Chondrocyte (in vitro differentiated cells): ENCODE measurements at regions not wholly inside any gene's neighbourhood (a gene's known extent, or its start where the extent isn't known, plus 50 kb on each side); places are given as distances from the start of the nearest gene placed in this dataset.
A peak's percentile ranks its signal among the peaks of the same experiment; 100 is the strongest.

Source experiments
- DNase-seq: peaks from one replicate; pipeline ENCODE4 v3.0.0; 2021; ENCODE audit warnings: mixed read lengths, low spot score
- H3K27ac Mint-ChIP-seq: one replicate; pipeline ENCODE4 v1.8.0; 2021; ENCODE audit warnings: mild to moderate bottlenecking, moderate library complexity, mixed read lengths; ENCODE audit not compliant: unreplicated experiment
- H3K27me3 Mint-ChIP-seq: 2 replicates; pipeline ENCODE4 v1.8.0; 2021; ENCODE audit warnings: low read depth, mixed read lengths
- H3K36me3 Mint-ChIP-seq: 2 replicates; pipeline ENCODE4 v1.8.0; 2021; ENCODE audit warnings: low read depth, mixed read lengths
- H3K4me1 Mint-ChIP-seq: 2 replicates; pipeline ENCODE4 v1.8.0; 2021; ENCODE audit warnings: low read depth, mild to moderate bottlenecking, mixed read lengths
- H3K4me3 Mint-ChIP-seq: one replicate; pipeline ENCODE4 v1.8.0; 2021; ENCODE audit warnings: mild to moderate bottlenecking, moderate library complexity, mixed read lengths; ENCODE audit not compliant: unreplicated experiment
- H3K9me3 Mint-ChIP-seq: 2 replicates; pipeline ENCODE4 v1.8.0; 2021; ENCODE audit warnings: low read depth, mixed read lengths
- CTCF ChIP-seq: fragments of 200-600 bp; sonication (generic); IDR thresholded peaks from 2 replicates; pipeline ENCODE4 v1.5.0; 2021; ENCODE audit warnings: antibody characterized with exemption, mild to moderate bottlenecking, moderate library complexity

GRCh38 chr3:176587089-176587488 lies 610.2 kb downstream of the TBL1XR1 start:
- H3K36me3 Mint-ChIP-seq, result no peaks in the 10 kb centered on the region
- H3K27me3 Mint-ChIP-seq, result no peaks in the 10 kb centered on the region
- TF ChIP-seq CTCF, result no peak
- H3K9me3 Mint-ChIP-seq, result no peaks in the 10 kb centered on the region
- peaks cover 7% of the 10 kb centered on the region for H3K4me1 Mint-ChIP-seq
- no peak for DNase-seq
- no peak overlapping the region for H3K4me3 Mint-ChIP-seq
- no peak overlapping the region for H3K27ac Mint-ChIP-seq

- no peak overlapping the region for H3K4me3 Mint-ChIP-seq
- peak overlapping the region; percentile 8 for H3K27ac Mint-ChIP-seq
- DNase-seq, result no peak
- H3K36me3 Mint-ChIP-seq, result no peaks in the 10 kb centered on the region
- no peaks in the 10 kb centered on the region for H3K9me3 Mint-ChIP-seq
- H3K27me3 Mint-ChIP-seq, result no peaks in the 10 kb centered on the region
- no peak for TF ChIP-seq CTCF
- peaks cover 7% of the 10 kb centered on the region for H3K4me1 Mint-ChIP-seq
Observed at GRCh38 chr3:176584413-176585176, 612.7 kb downstream of the TBL1XR1 start.

DNA sequence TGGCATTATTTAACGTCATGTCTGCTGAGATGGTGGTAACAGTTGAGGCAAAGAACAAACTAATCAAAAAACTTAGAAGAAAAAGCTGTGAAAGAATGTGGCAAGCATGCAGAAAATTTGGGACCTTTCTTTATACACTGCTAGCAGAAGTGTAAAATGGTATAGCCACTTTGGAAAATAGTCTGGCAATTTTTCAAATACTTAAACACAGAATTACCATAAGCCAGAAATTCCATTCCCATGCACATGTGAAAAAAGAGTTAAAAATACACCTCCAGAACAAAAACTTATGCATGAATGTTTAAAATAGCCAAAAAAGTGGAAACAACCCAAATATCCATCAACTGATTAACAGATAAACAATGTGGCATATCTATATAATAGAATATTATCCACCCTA lies 613.3 kb downstream of the TBL1XR1 start:
- H3K4me1 Mint-ChIP-seq, result peaks cover 7% of the 10 kb centered on the region
- DNase-seq, result no peak
- no peaks in the 10 kb centered on the region for H3K9me3 Mint-ChIP-seq
- H3K36me3 Mint-ChIP-seq, result no peaks in the 10 kb centered on the region
- no peaks in the 10 kb centered on the region for H3K27me3 Mint-ChIP-seq
- no peak overlapping the region for H3K4me3 Mint-ChIP-seq
- no peak for TF ChIP-seq CTCF
- H3K27ac Mint-ChIP-seq, result no peak overlapping the region

- no peak overlapping the region for H3K27ac Mint-ChIP-seq
- TF ChIP-seq CTCF, result no peak
- no peak overlapping the region for H3K4me3 Mint-ChIP-seq
- no peaks in the 10 kb centered on the region for H3K9me3 Mint-ChIP-seq
- peaks cover 7% of the 10 kb centered on the region for H3K4me1 Mint-ChIP-seq
- DNase-seq, result no peak
- no peaks in the 10 kb centered on the region for H3K36me3 Mint-ChIP-seq
- H3K27me3 Mint-ChIP-seq, result peaks cover 3% of the 10 kb centered on the region
Observed at GRCh38 chr3:176581589-176581988, 615.7 kb downstream of the TBL1XR1 start.

DNA sequence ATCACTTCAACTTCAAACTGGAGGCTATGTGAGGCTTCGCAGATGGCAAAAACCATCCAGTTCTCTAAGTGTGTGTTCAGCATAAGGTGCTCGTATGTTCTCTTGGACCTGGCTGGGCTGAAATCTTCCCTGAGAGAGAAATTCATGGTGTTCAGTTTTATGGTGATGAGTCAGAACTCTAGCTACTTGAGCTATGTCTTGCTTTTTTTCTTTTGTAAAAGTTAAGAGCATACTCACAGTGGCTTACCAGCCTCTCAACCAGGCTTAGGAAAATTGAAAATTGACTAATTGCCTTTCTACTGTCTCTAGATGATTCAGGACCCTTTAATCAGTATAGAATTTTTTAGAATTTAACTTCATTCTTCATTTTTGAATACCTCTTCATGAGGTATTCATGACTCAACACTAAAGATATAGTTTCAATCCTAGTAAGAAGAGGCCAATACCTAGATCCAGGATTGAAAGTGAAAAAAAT lies 617.5 kb downstream of the TBL1XR1 start:
- Mint-ChIP-seq H3K4me1 (peaks cover 7% of the 10 kb centered on the region), H3K27me3 (peaks cover 6% of the 10 kb centered on the region), H3K27ac (no peak overlapping the region), H3K4me3 (no peak overlapping the region), H3K9me3 (no peaks in the 10 kb centered on the region), H3K36me3 (no peaks in the 10 kb centered on the region)
- no peak for DNase-seq
- no peak for TF ChIP-seq CTCF
